Suprapubic skin (tissue), 4 donors: ENCODE measurements at regions not wholly inside any gene's neighbourhood (a gene's known extent, or its start where the extent isn't known, plus 50 kb on each side); places are given as distances from the start of the nearest gene placed in this dataset.

Experiments
- DNase-seq, 2 donors: peaks; one replicate each; pipeline ENCODE4 v3.0.0-alpha.2; 2019; ENCODE audit warnings: low spot score in 2 of 2
- H3K27ac ChIP-seq: fragments of 200-600 bp; sonication (generic); one replicate; pipeline ENCODE4 v1.5.1; 2019
- H3K27me3 ChIP-seq: fragments of 200-600 bp; sonication (generic); one replicate; pipeline ENCODE4 v1.5.1; 2019
- H3K36me3 ChIP-seq: fragments of 200-600 bp; sonication (generic); one replicate; pipeline ENCODE4 v1.5.1; 2019
- H3K4me1 ChIP-seq: fragments of 200-600 bp; sonication (generic); one replicate; pipeline ENCODE4 v1.5.1; 2019
- H3K4me3 ChIP-seq: fragments of 200-600 bp; sonication (generic); one replicate; pipeline ENCODE4 v1.5.1; 2019; ENCODE audit warnings: mild to moderate bottlenecking
- H3K9me3 ChIP-seq: fragments of 200-600 bp; sonication (generic); one replicate; pipeline ENCODE4 v1.5.1; 2019
- CTCF ChIP-seq, 2 donors: fragments of 200-600 bp in 1 of 2; fragments of 450-650 bp in 1 of 2; sonication (generic) in 1 of 2; IDR thresholded peaks; one replicate each; pipeline ENCODE4 v1.5.1; 2016 to 2019; ENCODE audit warnings: antibody characterized with exemption in 2 of 2, mild to moderate bottlenecking in 1 of 2, moderate library complexity in 1 of 2
- EP300 ChIP-seq: sonication (generic); formaldehyde crosslinking; IDR thresholded peaks from one replicate; pipeline ENCODE4 v1.6.1; 2017; ENCODE audit warnings: antibody characterized with exemption
- POLR2A ChIP-seq, 2 donors: fragments of 450-650 bp; IDR thresholded peaks; one replicate each; pipeline ENCODE4 v1.6.1; 2017; ENCODE audit warnings: antibody characterized with exemption in 2 of 2, mild to moderate bottlenecking in 2 of 2, moderate library complexity in 2 of 2
- POLR2AphosphoS5 ChIP-seq, 3 donors: sonication (generic); formaldehyde crosslinking; IDR thresholded peaks; one replicate each; pipeline ENCODE4 v1.6.1; 2017; ENCODE audit warnings: antibody characterized with exemption in 3 of 3
- WGBS: methylation state at CpG from one replicate; pipeline ENCODE4 v1.1.5; 2018; 5-methylcytosine and 5-hydroxymethylcytosine counted together

- WGBS = 45% methylated on average over 5 of the region's 5 CpGs
- H3K9me3 ChIP-seq = no peaks in the 10 kb centered on the region
- TF ChIP-seq EP300 = no peak
- no peak for TF ChIP-seq POLR2A (IDR thresholded peaks at IDR 0.05)
- no peak for TF ChIP-seq CTCF (IDR thresholded peaks at IDR 0.05)
- TF ChIP-seq POLR2AphosphoS5 (IDR thresholded peaks at IDR 0.05) = no peak
Observed at GRCh38 chr1:96074876-96075577, 646.6 kb upstream of the PTBP2 start.

GRCh38 chr1:96075704-96076455 is 645.7 kb upstream of the PTBP2 start:
- WGBS = 52% methylated on average over 4 of the region's 4 CpGs
- no peak for TF ChIP-seq CTCF (IDR thresholded peaks at IDR 0.05)

More at GRCh38 chr1:96074876-96075577, 646.6 kb upstream of the PTBP2 start:
- Histone ChIP-seq H3K36me3 (no peaks in the 10 kb centered on the region), H3K27ac (no peak overlapping the region), H3K27me3 (no peaks in the 10 kb centered on the region), H3K4me1 (peaks cover 12% of the 10 kb centered on the region), H3K4me3 (no peak overlapping the region)
- DNase-seq = no peak

GRCh38 chr1:96076589-96076988 is 645.0 kb upstream of the PTBP2 start:
- 64% methylated on average over 2 of the region's 2 CpGs for WGBS
- Histone ChIP-seq H3K4me1 (peaks cover 12% of the 10 kb centered on the region), H3K27ac (no peak overlapping the region), H3K4me3 (no peak overlapping the region), H3K36me3 (no peaks in the 10 kb centered on the region), H3K27me3 (no peaks in the 10 kb centered on the region), H3K9me3 (no peaks in the 10 kb centered on the region)
- TF ChIP-seq POLR2AphosphoS5 (IDR thresholded peaks at IDR 0.05) (no peak), POLR2A (IDR thresholded peaks at IDR 0.05) (no peak), CTCF (IDR thresholded peaks at IDR 0.05) (no peak), EP300 (no peak)
- DNase-seq = no peak

More at GRCh38 chr1:96075704-96076455, 645.7 kb upstream of the PTBP2 start:
- no peaks in the 10 kb centered on the region for H3K36me3 ChIP-seq
- H3K4me1 ChIP-seq = peaks cover 12% of the 10 kb centered on the region
- no peak for DNase-seq
- no peak overlapping the region for H3K27ac ChIP-seq
- H3K4me3 ChIP-seq = no peak overlapping the region
- H3K9me3 ChIP-seq = no peaks in the 10 kb centered on the region
- H3K27me3 ChIP-seq = no peaks in the 10 kb centered on the region

GRCh38 chr1:96079581-96079980 is 642.0 kb upstream of the PTBP2 start:
- no peaks in the 10 kb centered on the region for H3K36me3 ChIP-seq

More at GRCh38 chr1:96079581-96079980, 642.0 kb upstream of the PTBP2 start:
- no peak for TF ChIP-seq EP300
- no peak for TF ChIP-seq POLR2A (IDR thresholded peaks at IDR 0.05)
- no peak for TF ChIP-seq POLR2AphosphoS5 (IDR thresholded peaks at IDR 0.05)
- no peak for TF ChIP-seq CTCF (IDR thresholded peaks at IDR 0.05)
- Histone ChIP-seq H3K27ac (no peak overlapping the region), H3K4me3 (no peak overlapping the region), H3K27me3 (no peaks in the 10 kb centered on the region), H3K4me1 (peaks cover 12% of the 10 kb centered on the region), H3K9me3 (no peaks in the 10 kb centered on the region)
- no peak for DNase-seq
- 80% methylated on average over 1 of the region's 1 CpG for WGBS
